K562 (cell line): ENCODE measurements at regions not wholly inside any gene's neighbourhood (a gene's known extent, or its start where the extent isn't known, plus 50 kb on each side); places are given as distances from the start of the nearest gene placed in this dataset.

Source experiments
- ATAC-seq: fragments of 200-7000 bp; cut with Tn5 transposase; 3 replicates; pipeline ENCODE4 v1.9.1; 2020; ENCODE audit warnings: moderate library complexity
- BruUV-seq: library from RNA; stranded (reverse); fragments of 400-500 nt; replicated peaks from 2 replicates; lab custom pipeline; 2021; lab: Mats Ljungman, UMichigan
- CTCF ChIA-PET: fragments of 300-600 bp; formaldehyde crosslinking; extraction: SDS; loops from one replicate; lab custom pipeline; 2021; ENCODE audit warnings: low intra/inter-chr PET ratio; lab: Yijun Ruan, JAX
- POLR2A ChIA-PET: fragments of 300-600, 350-650 bp; sonication (Branson Sonifier 250); formaldehyde crosslinking; extraction: SDS; loops from one replicate; lab custom pipeline; 2021; ENCODE audit warnings: antibody characterized with exemption, inconsistent platforms; lab: Yijun Ruan, JAX
- DNase-seq, 4 experiments: peaks; one replicate each; pipeline versions ENCODE4 v3.0.0 to v3.0.0-alpha.2; 2011 to 2018; ENCODE audit warnings: low spot score in 3 of 4, mixed read lengths in 3 of 4; ENCODE audit errors: extremely low read depth in 1 of 4
- FAIRE-seq: peaks from 2 replicates; lab custom pipeline; 2011; peaks lifted over from hg19 to GRCh38; lab: Jason Lieb, UNC
- H2AFZ ChIP-seq: 2 replicates; pipeline ENCODE4 v1.6.0; 2011; ENCODE audit warnings: low read depth, low read length, control low read depth, inconsistent platforms
- H3K27ac ChIP-seq: fragments of 200-600 bp; 3 replicates; pipeline ENCODE4 v1.8.0; 2011; ENCODE audit warnings: low read depth, mild to moderate bottlenecking, control low read depth, inconsistent platforms, low read length, moderate library complexity, mixed read lengths; ENCODE audit errors: extremely low read depth
- H3K27me3 ChIP-seq, 2 experiments: fragments of 300-600 bp in 1 of 2; 2 replicates in 1 of 2; 3 replicates in 1 of 2; pipeline versions ENCODE4 v1.6.0 to v1.8.0; 2011; ENCODE audit warnings: inconsistent platforms in 2 of 2, low read length in 2 of 2, mild to moderate bottlenecking in 1 of 2, mixed read lengths in 1 of 2, moderate library complexity in 1 of 2; ENCODE audit not compliant: control insufficient read depth in 2 of 2, insufficient read depth in 2 of 2
- H3K36me3 ChIP-seq: fragments of 300-600 bp; 3 replicates; pipeline ENCODE4 v1.8.0; 2011; ENCODE audit warnings: mild to moderate bottlenecking, low read length, inconsistent platforms; ENCODE audit not compliant: control insufficient read depth, insufficient read depth
- H3K4me1 ChIP-seq, 2 experiments: fragments of 200-600 bp in 1 of 2; replicated peaks in 1 of 2; 2 replicates in 1 of 2; 3 replicates in 1 of 2; pipeline versions ENCODE4 v1.5.1 to v1.8.0; 2011; ENCODE audit warnings: inconsistent platforms in 2 of 2, low read length in 2 of 2, mild to moderate bottlenecking in 1 of 2, mixed read lengths in 1 of 2, moderate library complexity in 1 of 2; ENCODE audit not compliant: control insufficient read depth in 2 of 2, insufficient read depth in 2 of 2
- H3K4me2 ChIP-seq: 2 replicates; pipeline ENCODE4 v1.6.1; 2011; ENCODE audit warnings: low read length, control low read depth, inconsistent platforms, mixed read lengths; ENCODE audit not compliant: insufficient read depth
- H3K4me3 ChIP-seq: fragments of 200-600 bp; sonication (generic), shearing (Covaris generic); 2 replicates; pipeline ENCODE4 v1.5.1; 2016; ENCODE audit warnings: control low read depth, inconsistent platforms
- H3K79me2 ChIP-seq: fragments of 200-600 bp; 3 replicates; pipeline ENCODE4 v1.8.0; 2011; ENCODE audit warnings: low read length, inconsistent platforms; ENCODE audit not compliant: control insufficient read depth, insufficient read depth
- H3K9ac ChIP-seq, 2 experiments: 2 replicates each; pipeline versions ENCODE4 v1.6.0 to v1.6.1; 2011; ENCODE audit warnings: low read depth in 2 of 2, low read length in 2 of 2, control low read depth in 1 of 2, inconsistent platforms in 1 of 2, mild to moderate bottlenecking in 1 of 2, mixed read lengths in 1 of 2; ENCODE audit not compliant: insufficient read depth in 1 of 2
- H3K9me1 ChIP-seq: one replicate; pipeline ENCODE4 v1.6.0; 2011; ENCODE audit warnings: inconsistent platforms, mild to moderate bottlenecking, low read length, moderate library complexity; ENCODE audit not compliant: control insufficient read depth, insufficient read depth
- H3K9me3 ChIP-seq: replicated peaks from 2 replicates; pipeline ENCODE4 v1.5.1; 2011; ENCODE audit warnings: low read depth, low read length, inconsistent platforms; ENCODE audit not compliant: control insufficient read depth, insufficient read depth
- H4K20me1 ChIP-seq: replicated peaks from 2 replicates; pipeline ENCODE4 v1.6.1; 2011; ENCODE audit warnings: low read length, inconsistent platforms, mixed read lengths; ENCODE audit not compliant: control insufficient read depth, insufficient read depth
- CAMTA2 ChIP-seq: fragments of 250-450 bp; sonication (Bioruptor Pico); conservative IDR thresholded peaks from 2 replicates; pipeline ENCODE4 v1.5.1; 2022
- CHD1 ChIP-seq: fragments of 200-600 bp; sonication (generic); IDR thresholded peaks from one replicate; pipeline ENCODE4 v1.6.1; 2012; ENCODE audit warnings: mild to moderate bottlenecking, moderate library complexity, low read length, inconsistent platforms
- CXXC5 ChIP-seq: fragments of 250-450 bp; sonication (Bioruptor Pico); IDR thresholded peaks from 2 replicates; pipeline ENCODE4 v1.8.0; 2022; ENCODE audit warnings: inconsistent platforms, mild to moderate bottlenecking, moderate library complexity
- FOXM1 ChIP-seq, 2 experiments: fragments of 450-650 bp in 1 of 2; sonication (generic) in 1 of 2; formaldehyde crosslinking in 1 of 2; IDR thresholded peaks; 2 replicates each; pipeline versions ENCODE4 v1.6.1 to v1.9.0; 2017 to 2022; ENCODE audit warnings: low read depth in 2 of 2, mild to moderate bottlenecking in 2 of 2, missing genetic modification reagents in 1 of 2, moderate library complexity in 1 of 2
- MYC ChIP-seq, 2 experiments: fragments of 250-450 bp in 1 of 2; sonication (Bioruptor Pico) in 1 of 2; IDR thresholded peaks; 2 replicates each; pipeline versions ENCODE4 v1.5.1 to v1.6.1; 2012 to 2021; ENCODE audit warnings: low read depth in 2 of 2, borderline replicate concordance in 1 of 2, improper control_type of control experiment in 1 of 2, low read length in 1 of 2, mild to moderate bottlenecking in 1 of 2, moderate library complexity in 1 of 2
- POLR2AphosphoS2 ChIP-seq: IDR thresholded peaks from 2 replicates; pipeline ENCODE4 v1.6.1; 2012; ENCODE audit warnings: low read length, improper control_type of control experiment
- POLR3G ChIP-seq: IDR thresholded peaks from 2 replicates; pipeline ENCODE4 v1.6.1; 2011; ENCODE audit not compliant: insufficient read length, insufficient replicate concordance; ENCODE audit errors: extremely low read depth
- TBL1XR1 ChIP-seq, 2 experiments: IDR thresholded peaks; 2 replicates each; pipeline ENCODE4 v1.6.1; 2012; ENCODE audit warnings: improper control_type of control experiment in 2 of 2, low read length in 2 of 2, mild to moderate bottlenecking in 1 of 2
- ZKSCAN1 ChIP-seq: fragments of 150-350 bp; IDR thresholded peaks from 2 replicates; pipeline ENCODE4 v1.6.1; 2016; ENCODE audit warnings: low read depth, low read length
- ZNF324 ChIP-seq: fragments of 250-450 bp; sonication (Bioruptor Pico); IDR thresholded peaks from 2 replicates; pipeline ENCODE4 v1.4.0; 2020; ENCODE audit warnings: mild to moderate bottlenecking
- ZNF785 ChIP-seq: fragments of 250-450 bp; sonication (Bioruptor Pico); IDR thresholded peaks from 2 replicates; pipeline ENCODE4 v1.4.0; 2020; ENCODE audit warnings: mild to moderate bottlenecking
- WGBS: fragments of 100-300 bp; shearing (Covaris generic); methylation state at CpG from one replicate; pipeline ENCODE4 v1.1.6; 2016; ENCODE audit warnings: low coverage, mixed read lengths; ENCODE audit not compliant: insufficient coverage; ENCODE audit errors: missing lambda C conversion rate; 5-methylcytosine and 5-hydroxymethylcytosine counted together
- in situ Hi-C: fragments of 300-500 bp; cut with MboI; formaldehyde crosslinking; loops from 4 replicates; pipeline ENCODE4 v1.15.0; 2018; ENCODE audit warnings: inconsistent platforms, mixed read lengths
- intact Hi-C: fragments of 100-400 bp; cut with micrococcal nuclease; formaldehyde crosslinking; loops from 2 replicates; pipeline ENCODE4 v1.14.2; 2022
- TF ChIP-seq, protein P1 (sequence below): sonication (generic); formaldehyde crosslinking; IDR thresholded peaks from 2 replicates; pipeline ENCODE4 v1.8.0; 2022; ENCODE audit warnings: mild to moderate bottlenecking, missing genetic modification reagents
- TF ChIP-seq, protein P2 (sequence below): IDR thresholded peaks from 3 replicates; pipeline ENCODE4 v1.6.1; 2011; ENCODE audit warnings: borderline replicate concordance, mild to moderate bottlenecking, moderate library complexity; ENCODE audit not compliant: insufficient read length; ENCODE audit errors: extremely low read depth
- TF ChIP-seq, protein P3 (sequence below): sonication (generic); formaldehyde crosslinking; IDR thresholded peaks from 2 replicates; pipeline ENCODE4 v1.9.0; 2022; ENCODE audit warnings: mild to moderate bottlenecking, missing genetic modification reagents
- TF ChIP-seq, protein P4 (sequence below): fragments of 450-650 bp; IDR thresholded peaks from 2 replicates; pipeline ENCODE4 v1.6.1; 2016; ENCODE audit warnings: borderline replicate concordance

DNA sequence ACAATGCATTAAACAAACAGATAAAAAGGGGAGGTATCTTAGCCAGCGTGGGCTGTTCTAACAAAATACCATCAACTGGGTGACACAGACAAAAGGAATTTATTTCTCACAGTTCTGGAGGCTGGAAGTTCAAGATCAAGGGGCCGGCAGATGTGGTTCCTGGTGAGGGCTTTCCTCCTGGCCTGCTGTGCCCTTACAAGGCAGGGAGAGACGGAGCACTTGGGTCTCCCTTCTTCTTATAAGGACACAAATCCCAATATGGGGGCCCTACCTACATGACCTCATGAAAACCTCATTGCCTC is 281.6 kb upstream of the KLF14 start:
- WGBS, result 27% methylated on average over 3 of the region's 3 CpGs
- in situ Hi-C loops (no loop called here), intact Hi-C loops (no loop called here)
- no peak overlapping the region for H2AFZ ChIP-seq
- no peaks in the 10 kb centered on the region for H3K9me1 ChIP-seq
- peaks cover 14 to 18% of the 10 kb centered on the region in 2 experiments for H3K4me1 ChIP-seq
- H3K79me2 ChIP-seq, result no peaks in the 10 kb centered on the region
- BruUV-seq, result no TSS peak
- ChIA-PET CTCF (no interaction called here), POLR2A (interaction anchor here (1.0 kb wide), 1 partner anchor 25 kb away, joined by 3 read pairs; no protein-coding TSS in a partner anchor)
- FAIRE-seq, result no peak
- H3K9me3 ChIP-seq, result no peaks in the 10 kb centered on the region
- H3K27me3 ChIP-seq, result no peaks in the 10 kb centered on the region
- H3K27ac ChIP-seq, result no peak overlapping the region
- no peak overlapping the region for H3K4me3 ChIP-seq
- H3K4me2 ChIP-seq, result no peak overlapping the region
- no peak for DNase-seq
- H3K9ac ChIP-seq, result no peak overlapping the region
- no peak for ATAC-seq
- TF ChIP-seq ZNF785 (no peak), POLR2AphosphoS2 (no peak), CXXC5 (CRISPR knock-in tag) (no peak), CAMTA2 (CRISPR knock-in tag) (no peak), POLR3G (no peak), ZKSCAN1 (no peak), FOXM1 (IDR thresholded peaks at IDR 0.05; ENCODE audit: low read depth) (no peak), FOXM1 (CRISPR knock-in tag; IDR thresholded peaks at IDR 0.05; ENCODE audit: low read depth) (no peak), ZNF324 (CRISPR knock-in tag) (no peak), MYC (IDR thresholded peaks at IDR 0.05; ENCODE audit: low read depth, low read length) (no peak), MYC (CRISPR knock-in tag; IDR thresholded peaks at IDR 0.05; ENCODE audit: borderline replicate concordance, low read depth) (no peak), CHD1 (no peak), TBL1XR1 (IDR thresholded peaks at IDR 0.05; ENCODE audit: low read length in 2 of 2) (no peak)
- TF ChIP-seq, protein P1, sequence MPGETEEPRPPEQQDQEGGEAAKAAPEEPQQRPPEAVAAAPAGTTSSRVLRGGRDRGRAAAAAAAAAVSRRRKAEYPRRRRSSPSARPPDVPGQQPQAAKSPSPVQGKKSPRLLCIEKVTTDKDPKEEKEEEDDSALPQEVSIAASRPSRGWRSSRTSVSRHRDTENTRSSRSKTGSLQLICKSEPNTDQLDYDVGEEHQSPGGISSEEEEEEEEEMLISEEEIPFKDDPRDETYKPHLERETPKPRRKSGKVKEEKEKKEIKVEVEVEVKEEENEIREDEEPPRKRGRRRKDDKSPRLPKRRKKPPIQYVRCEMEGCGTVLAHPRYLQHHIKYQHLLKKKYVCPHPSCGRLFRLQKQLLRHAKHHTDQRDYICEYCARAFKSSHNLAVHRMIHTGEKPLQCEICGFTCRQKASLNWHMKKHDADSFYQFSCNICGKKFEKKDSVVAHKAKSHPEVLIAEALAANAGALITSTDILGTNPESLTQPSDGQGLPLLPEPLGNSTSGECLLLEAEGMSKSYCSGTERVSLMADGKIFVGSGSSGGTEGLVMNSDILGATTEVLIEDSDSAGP (CRISPR knock-in tag), result no peak
- TF ChIP-seq, protein P2, sequence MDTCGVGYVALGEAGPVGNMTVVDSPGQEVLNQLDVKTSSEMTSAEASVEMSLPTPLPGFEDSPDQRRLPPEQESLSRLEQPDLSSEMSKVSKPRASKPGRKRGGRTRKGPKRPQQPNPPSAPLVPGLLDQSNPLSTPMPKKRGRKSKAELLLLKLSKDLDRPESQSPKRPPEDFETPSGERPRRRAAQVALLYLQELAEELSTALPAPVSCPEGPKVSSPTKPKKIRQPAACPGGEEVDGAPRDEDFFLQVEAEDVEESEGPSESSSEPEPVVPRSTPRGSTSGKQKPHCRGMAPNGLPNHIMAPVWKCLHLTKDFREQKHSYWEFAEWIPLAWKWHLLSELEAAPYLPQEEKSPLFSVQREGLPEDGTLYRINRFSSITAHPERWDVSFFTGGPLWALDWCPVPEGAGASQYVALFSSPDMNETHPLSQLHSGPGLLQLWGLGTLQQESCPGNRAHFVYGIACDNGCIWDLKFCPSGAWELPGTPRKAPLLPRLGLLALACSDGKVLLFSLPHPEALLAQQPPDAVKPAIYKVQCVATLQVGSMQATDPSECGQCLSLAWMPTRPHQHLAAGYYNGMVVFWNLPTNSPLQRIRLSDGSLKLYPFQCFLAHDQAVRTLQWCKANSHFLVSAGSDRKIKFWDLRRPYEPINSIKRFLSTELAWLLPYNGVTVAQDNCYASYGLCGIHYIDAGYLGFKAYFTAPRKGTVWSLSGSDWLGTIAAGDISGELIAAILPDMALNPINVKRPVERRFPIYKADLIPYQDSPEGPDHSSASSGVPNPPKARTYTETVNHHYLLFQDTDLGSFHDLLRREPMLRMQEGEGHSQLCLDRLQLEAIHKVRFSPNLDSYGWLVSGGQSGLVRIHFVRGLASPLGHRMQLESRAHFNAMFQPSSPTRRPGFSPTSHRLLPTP, result no peak
- TF ChIP-seq, protein P3, sequence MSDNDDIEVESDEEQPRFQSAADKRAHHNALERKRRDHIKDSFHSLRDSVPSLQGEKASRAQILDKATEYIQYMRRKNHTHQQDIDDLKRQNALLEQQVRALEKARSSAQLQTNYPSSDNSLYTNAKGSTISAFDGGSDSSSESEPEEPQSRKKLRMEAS (CRISPR knock-in tag), result no peak
- TF ChIP-seq, protein P4, sequence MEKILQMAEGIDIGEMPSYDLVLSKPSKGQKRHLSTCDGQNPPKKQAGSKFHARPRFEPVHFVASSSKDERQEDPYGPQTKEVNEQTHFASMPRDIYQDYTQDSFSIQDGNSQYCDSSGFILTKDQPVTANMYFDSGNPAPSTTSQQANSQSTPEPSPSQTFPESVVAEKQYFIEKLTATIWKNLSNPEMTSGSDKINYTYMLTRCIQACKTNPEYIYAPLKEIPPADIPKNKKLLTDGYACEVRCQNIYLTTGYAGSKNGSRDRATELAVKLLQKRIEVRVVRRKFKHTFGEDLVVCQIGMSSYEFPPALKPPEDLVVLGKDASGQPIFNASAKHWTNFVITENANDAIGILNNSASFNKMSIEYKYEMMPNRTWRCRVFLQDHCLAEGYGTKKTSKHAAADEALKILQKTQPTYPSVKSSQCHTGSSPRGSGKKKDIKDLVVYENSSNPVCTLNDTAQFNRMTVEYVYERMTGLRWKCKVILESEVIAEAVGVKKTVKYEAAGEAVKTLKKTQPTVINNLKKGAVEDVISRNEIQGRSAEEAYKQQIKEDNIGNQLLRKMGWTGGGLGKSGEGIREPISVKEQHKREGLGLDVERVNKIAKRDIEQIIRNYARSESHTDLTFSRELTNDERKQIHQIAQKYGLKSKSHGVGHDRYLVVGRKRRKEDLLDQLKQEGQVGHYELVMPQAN, result no peak
- peaks cover 5% of the 10 kb centered on the region; the same call in 1 of the 2 replicates for H4K20me1 ChIP-seq
- H3K36me3 ChIP-seq, result no peaks in the 10 kb centered on the region
